ENCODE measurements at regions not wholly inside any gene's neighbourhood (a gene's known extent, or its start where the extent isn't known, plus 50 kb on each side); places are given as distances from the start of the nearest gene placed in this dataset.
"Not testable (repeated sequence)": the region's sequence is repeated elsewhere in the genome, so short reads cannot be mapped to it uniquely, and the experiment has no call there.

DNA sequence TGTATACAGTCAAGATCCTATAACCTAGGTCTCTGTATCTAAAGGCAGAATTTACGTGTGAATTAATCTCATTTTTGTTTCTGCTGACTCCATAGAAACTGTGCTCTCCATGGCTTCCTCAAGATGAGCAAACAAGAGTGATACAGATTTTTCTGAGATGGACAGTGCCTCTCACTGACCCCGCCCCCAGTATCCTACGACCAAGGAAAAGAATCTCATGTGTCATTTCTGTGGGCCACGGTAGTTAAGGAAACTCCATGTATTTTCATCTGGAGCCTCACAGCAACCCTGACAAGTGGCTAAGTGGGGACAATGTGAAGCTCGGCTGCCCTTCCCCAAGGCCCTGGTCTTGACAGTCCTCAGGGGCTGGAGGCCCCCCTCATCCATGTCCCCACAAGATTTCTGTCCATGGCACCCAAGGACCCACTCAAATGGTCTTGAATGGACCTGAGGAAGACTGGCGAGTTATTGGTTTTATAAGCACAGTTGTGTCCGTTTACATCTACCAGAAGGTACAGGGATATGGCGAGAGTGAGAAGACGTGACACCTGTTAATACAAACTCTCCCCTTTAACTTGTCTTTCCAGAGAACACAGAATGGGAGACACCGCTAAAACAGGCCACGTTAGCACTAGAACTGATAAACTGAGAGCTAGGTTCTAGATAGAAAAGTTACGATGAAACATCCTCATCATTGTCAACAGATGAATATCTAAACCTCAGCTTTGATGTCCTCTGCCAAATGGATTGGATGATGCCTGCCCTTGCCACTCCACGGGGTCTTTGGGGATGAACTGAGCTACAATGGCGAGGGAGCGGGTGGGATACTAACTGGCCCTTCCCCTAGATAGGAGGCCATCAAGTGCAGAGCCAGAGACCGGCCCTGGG, 108.4 kb upstream of the EGLN3 start:
- no peak for DNase-seq

DNA sequence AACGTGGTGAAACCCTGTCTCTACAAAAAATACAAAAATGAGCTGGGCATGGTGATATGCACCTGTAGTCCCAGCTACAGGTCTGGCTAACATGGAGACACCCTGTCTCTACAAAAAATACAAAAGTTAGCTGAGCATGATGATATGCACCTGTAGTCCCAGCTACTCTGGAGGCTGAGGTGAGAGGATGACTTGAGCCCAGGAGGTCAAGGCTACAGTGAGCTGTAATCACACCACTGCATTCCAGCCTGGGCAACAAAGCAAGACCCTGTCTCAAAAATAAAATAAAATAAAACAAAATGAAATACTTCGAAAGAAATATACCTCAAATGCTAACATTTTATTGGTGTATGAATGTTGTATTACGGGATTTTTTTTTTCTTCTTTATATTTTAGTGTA, 107.6 kb upstream of the EGLN3 start:
- no peak for DNase-seq

DNA sequence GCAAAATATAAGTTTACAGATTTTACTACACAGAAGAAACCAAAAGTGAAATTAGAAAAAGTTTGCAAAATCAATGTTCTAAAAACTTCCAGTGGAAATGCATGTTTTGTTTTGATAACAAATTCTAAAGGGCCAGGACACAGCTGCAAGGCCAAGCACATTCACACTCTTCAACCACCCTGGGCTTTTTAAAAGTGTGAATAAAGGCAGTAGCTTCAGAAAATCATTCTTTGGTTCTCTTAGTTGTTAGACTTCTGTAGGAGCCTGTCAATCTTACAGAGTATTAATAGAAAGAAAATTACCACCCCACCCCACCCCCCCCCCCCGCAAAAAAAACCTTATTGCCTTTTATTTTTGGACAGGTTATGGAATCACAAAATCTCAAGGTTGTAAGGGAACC, 105.2 kb upstream of the EGLN3 start:
- no peak for DNase-seq

DNA sequence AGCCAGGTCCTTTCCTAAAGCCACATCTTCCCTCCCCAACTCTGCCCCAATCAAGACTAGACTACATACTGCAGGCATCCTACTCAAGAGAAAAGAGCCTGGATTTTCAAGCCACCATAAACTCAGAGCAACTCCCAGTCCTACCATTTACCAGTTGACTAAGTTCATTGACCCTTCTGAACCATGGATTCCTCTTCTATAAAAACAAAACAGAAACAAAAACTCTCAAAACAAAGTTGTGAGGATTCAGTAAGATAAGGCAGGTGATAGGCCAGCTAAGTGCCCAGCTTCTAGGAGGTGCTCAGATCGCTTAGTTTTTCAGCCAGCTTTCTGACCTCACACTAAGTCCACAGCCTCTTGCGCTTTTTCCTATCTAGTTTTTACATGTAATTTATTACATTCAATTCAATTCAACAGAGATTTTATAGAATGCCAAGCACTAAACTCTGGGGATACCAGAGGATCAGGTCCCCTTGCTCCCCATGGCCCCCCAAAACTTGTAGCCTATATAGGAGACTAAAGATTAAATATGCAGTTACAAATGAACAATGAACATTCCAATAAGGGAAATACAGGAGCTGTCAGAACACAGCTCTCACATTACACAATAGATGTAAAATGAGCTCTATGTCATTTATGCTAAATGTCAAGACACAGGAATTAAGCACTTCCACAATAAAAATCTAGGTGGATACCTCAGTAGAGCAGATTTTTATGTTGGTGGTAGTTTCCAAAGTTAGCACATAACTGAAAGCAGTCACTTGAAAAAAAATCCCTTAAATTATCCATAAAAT, 104.5 kb upstream of the EGLN3 start:
- DNase-seq = no peak

DNA sequence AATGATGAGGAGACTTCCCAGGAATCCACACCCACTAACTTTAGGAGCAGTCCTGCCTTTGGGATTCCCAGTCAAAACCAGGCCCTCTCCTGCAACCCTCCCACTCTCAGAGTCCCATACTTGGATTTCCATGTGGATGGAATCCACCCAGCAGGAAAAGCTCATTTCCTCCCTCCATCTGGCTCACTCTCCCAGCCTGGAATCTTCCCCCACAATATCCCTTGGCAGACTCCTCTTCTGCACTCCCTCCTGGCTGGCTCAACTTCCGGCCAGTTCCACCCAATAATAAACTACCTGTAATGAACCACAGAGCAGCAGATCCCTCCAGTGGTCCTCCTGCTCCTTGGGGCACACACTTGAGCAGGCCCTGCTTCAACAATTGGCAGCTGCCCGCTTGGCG, 102.8 kb upstream of the EGLN3 start:
- DNase-seq = peak; percentile 54

DNA sequence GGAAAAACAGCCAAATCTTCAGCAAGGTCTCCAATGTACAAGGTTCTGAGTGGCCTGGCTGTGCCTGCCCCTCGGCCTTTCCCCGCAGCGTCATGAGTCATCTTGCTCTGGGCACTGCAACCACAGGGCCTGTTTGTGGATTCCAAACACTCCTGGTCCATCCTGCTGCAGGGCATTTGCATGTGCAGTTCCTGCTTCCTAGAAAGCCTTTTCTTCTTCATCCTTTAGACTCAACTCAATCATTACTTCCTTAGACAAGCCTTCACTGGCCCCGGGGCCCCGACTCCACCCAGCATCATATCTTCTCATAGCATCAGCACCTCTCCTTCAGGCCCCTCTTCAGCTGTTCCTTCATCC, 101.8 kb upstream of the EGLN3 start:
- peak; percentile 30 for DNase-seq

DNA sequence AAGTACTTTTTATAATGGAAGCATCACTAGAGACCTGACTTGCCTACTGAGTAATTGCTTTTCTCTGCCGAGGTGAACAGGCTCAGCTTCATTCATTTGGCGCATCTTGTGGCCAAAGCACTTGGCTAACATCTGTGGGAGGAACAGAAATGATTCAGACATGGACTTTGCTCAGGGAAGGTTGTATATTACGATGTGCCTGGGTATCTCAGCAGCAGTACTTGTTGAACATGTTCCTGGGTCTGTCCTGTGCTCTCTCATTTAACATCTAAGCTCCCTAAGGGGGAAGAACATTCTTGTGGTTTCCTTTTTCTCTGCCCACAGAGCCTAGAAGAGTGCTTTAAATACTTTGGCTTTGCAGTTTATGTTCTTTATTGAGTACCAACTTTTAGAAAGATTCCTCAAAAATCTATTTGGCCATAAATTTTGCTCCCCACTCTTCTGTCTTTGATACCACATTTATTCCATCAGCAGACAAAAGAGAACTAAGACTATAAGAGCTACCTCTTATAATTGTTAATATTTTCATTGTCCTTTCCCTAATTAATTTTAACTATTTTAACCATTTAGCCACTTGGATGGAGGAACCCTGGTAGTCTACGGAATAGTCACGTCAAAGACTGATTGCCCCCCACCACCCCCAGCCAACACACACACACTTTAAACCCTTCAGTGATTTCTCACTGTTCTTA, 101.2 kb upstream of the EGLN3 start:
- DNase-seq = no peak

DNA sequence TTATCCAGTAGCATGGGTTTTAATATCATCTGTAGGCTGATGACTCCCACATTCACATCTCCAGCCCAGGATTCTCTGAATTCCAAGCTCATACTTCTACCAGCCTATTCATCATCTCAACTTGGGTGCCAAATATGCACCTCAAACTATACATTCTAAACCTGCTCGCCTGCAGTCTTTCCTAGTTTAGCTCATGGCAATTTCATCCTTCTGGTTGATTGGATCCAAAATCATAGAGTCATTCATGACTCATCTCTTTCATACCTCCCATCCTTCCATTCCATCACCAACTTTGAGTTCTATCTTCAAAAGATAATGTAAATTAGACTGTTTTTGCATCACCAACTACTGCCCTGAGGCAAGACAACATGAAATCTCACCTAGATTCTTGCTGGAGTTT, 99.7 kb upstream of the EGLN3 start:
- no peak for DNase-seq

DNA sequence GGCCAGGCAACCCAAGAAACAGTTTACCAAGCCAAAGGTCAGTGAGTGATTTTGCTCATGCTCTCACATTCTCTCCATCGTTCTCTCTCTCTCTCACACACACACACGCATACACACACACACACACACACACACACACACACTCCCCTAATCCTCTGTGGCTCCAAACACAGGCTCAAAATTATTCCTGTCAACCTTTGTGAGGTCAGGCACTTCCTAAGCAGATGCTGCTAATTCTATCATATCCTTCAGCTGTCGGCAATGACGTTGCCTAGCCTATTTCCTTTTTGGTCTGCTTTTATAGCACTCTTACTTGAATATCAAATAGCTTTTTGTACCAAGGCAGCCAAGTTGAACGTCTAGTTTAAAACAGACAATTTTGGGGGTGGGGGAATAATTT, 98.9 kb upstream of the EGLN3 start:
- DNase-seq = peak; percentile 21

DNA sequence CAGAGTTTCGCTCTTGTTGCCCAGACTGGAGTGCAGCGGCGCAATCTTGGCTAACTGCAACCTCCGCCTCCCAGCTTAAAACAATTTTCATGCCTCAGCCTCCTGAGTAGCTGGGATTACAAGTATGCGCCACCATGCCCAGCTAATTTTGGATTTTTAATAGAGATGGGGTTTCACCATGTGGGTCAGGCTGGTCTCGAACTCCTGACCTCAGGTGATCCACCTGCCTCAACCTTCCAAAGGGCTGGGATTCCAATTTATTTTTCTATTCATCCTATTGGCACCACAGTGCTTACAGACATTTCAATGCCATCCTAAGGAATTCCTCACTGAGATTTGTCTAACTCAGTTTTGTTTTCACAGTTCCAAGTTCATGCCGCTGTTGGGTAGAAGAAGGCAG, 98.3 kb upstream of the EGLN3 start:
- not testable (repeated sequence) for DNase-seq

DNA sequence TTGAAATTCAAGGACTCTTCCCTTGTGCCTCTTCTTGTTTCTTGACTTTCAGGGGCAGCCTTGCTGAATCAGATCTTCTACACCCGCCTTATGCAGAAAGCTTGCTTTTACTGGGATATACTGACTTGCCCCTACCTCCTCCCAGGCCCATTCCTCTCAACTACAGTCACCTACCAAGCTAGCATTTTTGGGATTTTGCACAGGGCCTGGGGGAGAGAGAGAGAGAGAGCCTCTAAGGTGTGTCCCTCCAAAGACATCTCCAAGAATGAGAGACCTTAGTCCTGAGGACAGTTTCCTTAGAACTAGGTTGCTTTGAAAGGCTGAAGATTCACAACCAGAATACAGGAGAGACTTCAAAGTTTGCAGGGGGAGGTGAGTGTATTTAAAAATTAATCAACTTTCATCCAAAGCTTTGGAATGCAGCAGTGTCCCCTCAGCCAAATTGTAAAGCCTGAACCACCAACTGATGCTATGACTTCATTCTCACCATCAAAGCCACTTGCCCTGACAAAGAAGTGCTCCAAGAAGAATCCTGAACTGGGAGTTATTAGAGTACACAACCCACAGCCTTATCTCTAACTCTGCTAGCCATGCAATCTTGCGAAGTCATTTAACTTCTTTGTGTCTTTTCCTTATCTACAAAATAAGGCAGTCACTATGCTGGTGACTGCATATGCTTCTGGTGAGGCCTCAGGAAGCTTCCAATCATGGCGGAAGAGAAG, 96.1 kb upstream of the EGLN3 start:
- DNase-seq = no peak

DNA sequence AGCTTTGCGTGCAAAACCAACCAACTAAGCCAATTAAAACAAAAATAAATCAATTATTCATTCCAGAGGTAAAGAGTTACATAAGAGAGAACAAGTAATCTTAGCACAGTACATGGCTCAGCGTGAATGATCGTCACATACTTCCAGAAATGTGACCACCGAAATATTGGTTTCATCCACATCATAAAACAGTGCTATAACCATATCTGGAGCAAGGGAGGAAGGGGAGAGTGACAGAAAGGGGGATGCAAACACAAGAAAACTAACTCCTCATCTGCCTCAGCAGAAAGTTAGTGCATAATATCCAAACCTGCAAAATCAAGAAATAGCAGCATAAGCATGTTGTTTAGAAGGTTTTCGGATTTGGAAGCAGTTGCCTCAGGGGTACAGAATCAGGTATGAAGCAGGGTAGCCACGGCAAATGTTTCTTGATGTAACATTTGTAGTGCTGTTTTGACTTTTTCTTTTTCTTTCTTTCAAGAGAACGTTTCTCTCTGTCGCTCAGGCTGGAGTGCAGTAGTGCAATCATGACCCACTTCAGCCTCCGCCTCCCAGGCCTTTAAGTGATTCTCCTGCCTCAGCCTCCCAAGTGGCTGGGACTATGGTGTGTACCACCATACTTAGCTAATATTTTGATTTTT, 93.9 kb upstream of the EGLN3 start:
- no peak for DNase-seq

DNA sequence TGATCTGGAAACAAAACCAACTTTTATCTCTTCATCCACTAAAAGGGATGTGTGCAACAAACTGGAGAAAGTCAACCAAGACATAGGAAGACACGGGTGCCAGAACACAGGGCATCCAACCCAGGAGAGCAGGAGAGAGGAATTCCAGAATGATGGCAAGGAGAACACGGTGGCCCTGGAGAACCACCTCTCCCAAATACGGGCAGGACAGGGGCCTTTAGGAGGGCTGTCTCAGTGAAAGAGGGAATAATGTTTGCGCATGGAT, 93.4 kb upstream of the EGLN3 start:
- no peak for DNase-seq

DNA sequence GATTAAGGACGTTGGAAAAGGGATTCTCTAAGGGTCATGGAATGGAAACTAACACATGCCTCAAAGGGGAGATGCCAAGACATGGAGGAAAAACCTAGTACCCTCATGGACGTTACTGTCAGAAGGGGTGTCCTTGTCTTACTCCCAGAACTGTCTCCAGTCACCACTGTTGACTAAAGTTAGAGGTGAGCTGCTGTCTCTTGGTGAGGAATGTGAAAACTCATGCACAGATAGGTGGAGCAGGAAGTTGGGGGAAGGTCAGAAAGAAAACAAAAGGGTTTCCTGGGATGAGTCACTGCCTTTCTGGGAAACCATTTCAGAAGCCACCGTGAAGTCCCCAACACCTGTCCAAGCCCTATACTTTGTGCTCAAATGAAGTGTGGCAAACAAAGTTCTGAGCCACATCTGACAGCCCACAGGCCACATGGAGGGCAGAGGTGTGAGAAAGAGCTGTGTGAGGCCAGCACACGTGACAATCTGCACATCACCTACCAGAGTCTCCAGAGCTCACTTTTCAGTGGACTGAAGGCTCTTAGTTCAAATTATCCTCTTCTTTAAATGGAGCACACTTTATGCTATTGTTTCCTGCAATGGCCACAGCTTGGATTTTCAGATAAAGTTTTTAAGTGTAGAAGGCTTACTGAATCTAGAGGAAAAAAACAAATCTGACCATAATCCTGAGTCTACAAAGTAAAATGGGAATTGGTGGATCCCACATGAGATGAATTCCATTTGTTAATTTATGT, 92.9 kb upstream of the EGLN3 start:
- DNase-seq = peak; percentile 20

DNA sequence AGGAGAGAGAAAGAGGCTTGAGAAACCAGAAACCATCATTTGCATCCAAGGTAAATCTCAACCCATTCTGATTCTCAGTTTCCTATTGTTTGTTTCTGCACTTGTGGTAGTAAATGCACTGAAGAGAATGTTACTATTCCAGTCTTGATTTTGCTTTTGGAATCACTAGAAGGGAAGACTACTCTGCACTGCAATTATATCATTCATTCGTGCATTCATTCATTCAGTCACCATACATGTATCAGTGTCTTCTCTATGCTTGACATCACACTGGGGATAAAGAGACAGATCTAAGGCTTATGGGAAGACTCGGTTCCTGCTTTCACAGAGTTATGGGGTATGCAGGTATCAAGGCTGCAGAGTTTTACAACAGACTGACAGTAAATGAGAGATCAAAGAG, 90.3 kb upstream of the EGLN3 start:
- DNase-seq = no peak

DNA sequence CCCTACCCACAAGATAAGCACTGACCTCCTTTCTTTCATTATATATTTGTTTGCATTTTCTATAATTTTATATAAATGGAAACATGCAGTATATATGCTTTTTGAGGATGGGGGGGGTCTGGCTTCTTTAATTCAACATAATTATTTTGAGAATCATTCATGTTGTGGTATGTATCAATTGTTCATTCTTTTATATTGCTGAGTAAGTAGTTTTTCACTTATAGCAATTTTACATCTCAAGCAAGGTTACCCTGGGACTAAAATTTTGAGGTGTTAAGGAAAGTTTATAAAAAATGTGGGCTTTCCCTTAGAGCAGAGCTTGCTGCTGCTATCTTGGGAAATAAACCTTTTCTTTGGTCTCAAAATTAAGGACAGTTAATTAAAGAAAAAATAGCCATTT, 89.9 kb upstream of the EGLN3 start:
- no peak for DNase-seq

DNA sequence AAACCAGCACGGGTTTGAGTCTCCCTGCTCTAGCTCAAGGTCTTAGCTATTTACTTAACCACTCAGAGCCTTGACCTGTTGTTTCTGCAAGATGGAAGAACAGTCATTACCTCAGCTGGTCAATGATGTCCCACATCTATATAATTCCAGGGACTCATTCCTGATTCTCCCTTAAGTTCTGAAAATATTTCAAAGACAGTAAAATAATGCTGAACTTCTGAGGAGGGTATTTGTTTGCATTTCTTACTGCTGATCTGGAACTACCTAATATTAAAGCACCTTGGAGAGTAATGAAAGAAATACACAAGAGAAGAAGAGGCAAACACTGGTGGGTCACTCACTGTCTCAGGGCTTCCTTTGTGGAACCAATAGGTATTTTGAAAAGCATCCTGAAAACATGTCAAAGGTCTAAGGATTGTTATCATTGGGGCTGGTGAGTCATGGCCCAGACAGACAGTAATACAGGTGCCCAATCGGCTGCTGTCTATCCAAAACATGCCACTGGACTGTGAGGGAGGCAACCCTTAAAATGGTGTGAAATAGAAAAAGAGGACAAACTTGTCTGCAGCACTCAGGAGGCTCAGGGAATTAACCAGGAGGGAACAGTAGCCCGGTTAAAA, 88.7 kb upstream of the EGLN3 start:
- no peak for DNase-seq

DNA sequence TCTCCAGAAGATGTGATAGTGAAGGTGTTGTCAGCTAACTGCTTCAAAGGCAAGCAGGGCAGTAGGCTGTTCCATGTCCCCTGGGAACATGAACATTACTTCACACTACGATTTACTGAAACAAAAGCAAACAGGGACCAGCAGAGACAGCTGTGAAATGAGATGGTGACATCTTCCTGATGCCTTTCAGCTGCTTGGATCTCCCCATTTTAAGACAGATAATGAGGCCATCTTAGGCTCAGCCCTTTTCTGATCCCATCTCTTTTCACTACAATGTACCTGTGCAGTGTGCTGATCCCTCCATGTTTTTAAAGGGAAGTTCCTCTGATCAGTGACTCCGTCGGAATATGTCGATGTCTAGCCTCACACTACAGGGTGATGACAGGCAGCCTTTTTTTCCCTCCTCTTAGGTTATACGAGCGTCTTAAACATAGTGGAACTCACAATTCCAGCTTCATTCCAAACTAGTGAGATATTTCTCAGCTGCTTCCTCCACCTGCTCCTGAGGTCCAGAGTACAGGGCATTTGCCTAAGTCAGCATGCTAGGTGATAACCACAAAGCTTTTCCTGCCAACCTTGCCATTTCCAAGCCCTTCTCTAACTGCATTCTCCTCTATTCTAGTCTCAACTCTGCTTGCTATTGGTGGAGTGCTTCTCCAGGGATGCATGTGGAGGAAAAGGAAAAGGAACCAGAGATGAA, 87.6 kb upstream of the EGLN3 start:
- no peak for DNase-seq

DNA sequence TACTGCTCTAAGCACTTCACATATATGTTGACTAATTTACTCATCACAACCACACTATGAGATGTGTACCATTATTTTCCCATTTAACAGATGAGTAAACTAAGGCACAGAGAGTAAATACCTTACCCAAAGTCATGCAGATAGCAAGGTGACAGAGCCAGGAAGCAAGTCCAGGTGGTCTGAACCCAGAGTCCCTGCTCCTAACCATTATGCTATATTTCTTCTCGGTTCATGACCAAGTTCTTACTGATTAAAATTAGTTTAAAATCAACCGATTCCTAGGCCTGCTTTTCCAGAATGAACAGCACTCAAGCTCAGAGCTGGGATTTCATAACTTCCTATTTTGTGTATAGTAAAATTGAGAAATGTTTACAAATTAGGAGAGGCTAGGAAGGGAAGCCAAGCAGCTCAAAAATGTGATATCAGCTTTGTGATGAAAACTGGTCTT, 85.5 kb upstream of the EGLN3 start:
- no peak for DNase-seq

DNA sequence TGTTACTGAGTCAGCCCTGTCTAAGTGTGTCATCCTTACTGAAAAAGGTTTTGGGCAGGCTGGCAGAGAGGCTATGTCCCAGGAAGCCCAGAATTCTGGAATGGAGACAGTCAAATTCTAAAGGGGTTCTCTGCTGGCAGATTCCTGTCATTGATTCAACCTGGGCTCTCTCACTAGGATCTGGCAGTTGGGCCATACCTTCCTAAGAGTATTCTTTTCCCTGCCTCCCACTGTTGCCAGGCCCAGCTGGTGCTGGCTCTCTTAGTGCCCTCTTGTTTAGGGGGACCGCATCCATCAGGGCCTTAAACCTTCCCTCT, 85.0 kb upstream of the EGLN3 start:
- DNase-seq = no peak
